HG03159 (cell line): ENCODE measurements at regions not wholly inside any gene's neighbourhood (a gene's known extent, or its start where the extent isn't known, plus 50 kb on each side); places are given as distances from the start of the nearest gene placed in this dataset.
"Not testable (repeated sequence)": the region's sequence is repeated elsewhere in the genome, so short reads cannot be mapped to it uniquely, and the experiment has no call there.

Source experiments
- ATAC-seq: cut with Tn5 transposase; IDR thresholded peaks from one replicate; pipeline ENCODE4 v1.9.1; 2021; ENCODE audit warnings: mild to moderate bottlenecking, moderate library complexity; ENCODE audit not compliant: unreplicated experiment

GRCh38 chr3:11713171-11713570, 69.5 kb upstream of the VGLL4 start:
- ATAC-seq: no peak

- ATAC-seq: no peak
These were observed 68.9 kb upstream of the VGLL4 start for GRCh38 chr3:11712646-11713045.

- ATAC-seq: no peak
These were observed 68.2 kb upstream of the VGLL4 start for GRCh38 chr3:11711876-11712275.

- no peak for ATAC-seq
These were observed 66.1 kb upstream of the VGLL4 start for GRCh38 chr3:11709782-11710181.

- not testable (repeated sequence) for ATAC-seq
These were observed 63.4 kb upstream of the VGLL4 start for GRCh38 chr3:11707084-11707483.

GRCh38 chr3:11706604-11707003, 62.9 kb upstream of the VGLL4 start:
- no peak for ATAC-seq

GRCh38 chr3:11705049-11705448, 61.3 kb upstream of the VGLL4 start:
- no peak for ATAC-seq

GRCh38 chr3:11703146-11703545, 59.4 kb upstream of the VGLL4 start:
- no peak for ATAC-seq

GRCh38 chr3:11699083-11699427, 55.3 kb upstream of the VGLL4 start:
- no peak for ATAC-seq

GRCh38 chr3:11698326-11699082, 54.8 kb upstream of the VGLL4 start:
- no peak for ATAC-seq

GRCh38 chr3:11697701-11698100, 54.0 kb upstream of the VGLL4 start:
- ATAC-seq: no peak

- no peak for ATAC-seq
These were observed 52.3 kb upstream of the VGLL4 start for GRCh38 chr3:11696054-11696453.
